K562 (cell line): ENCODE measurements at regions not wholly inside any gene's neighbourhood (a gene's known extent, or its start where the extent isn't known, plus 50 kb on each side); places are given as distances from the start of the nearest gene placed in this dataset.

Source experiments
- ATAC-seq: fragments of 200-7000 bp; cut with Tn5 transposase; 3 replicates; pipeline ENCODE4 v1.9.1; 2020; ENCODE audit warnings: moderate library complexity
- BruUV-seq: library from RNA; stranded (reverse); fragments of 400-500 nt; replicated peaks from 2 replicates; lab custom pipeline; 2021; lab: Mats Ljungman, UMichigan
- CTCF ChIA-PET: fragments of 300-600 bp; formaldehyde crosslinking; extraction: SDS; loops from one replicate; lab custom pipeline; 2021; ENCODE audit warnings: low intra/inter-chr PET ratio; lab: Yijun Ruan, JAX
- POLR2A ChIA-PET: fragments of 300-600, 350-650 bp; sonication (Branson Sonifier 250); formaldehyde crosslinking; extraction: SDS; loops from one replicate; lab custom pipeline; 2021; ENCODE audit warnings: antibody characterized with exemption, inconsistent platforms; lab: Yijun Ruan, JAX
- DNase-seq, 4 experiments: peaks; one replicate each; pipeline versions ENCODE4 v3.0.0 to v3.0.0-alpha.2; 2011 to 2018; ENCODE audit warnings: low spot score in 3 of 4, mixed read lengths in 3 of 4; ENCODE audit errors: extremely low read depth in 1 of 4
- FAIRE-seq: peaks from 2 replicates; lab custom pipeline; 2011; peaks lifted over from hg19 to GRCh38; lab: Jason Lieb, UNC
- H2AFZ ChIP-seq: 2 replicates; pipeline ENCODE4 v1.6.0; 2011; ENCODE audit warnings: low read depth, low read length, control low read depth, inconsistent platforms
- H3K27ac ChIP-seq: fragments of 200-600 bp; 3 replicates; pipeline ENCODE4 v1.8.0; 2011; ENCODE audit warnings: low read depth, mild to moderate bottlenecking, control low read depth, inconsistent platforms, low read length, moderate library complexity, mixed read lengths; ENCODE audit errors: extremely low read depth
- H3K27me3 ChIP-seq, 2 experiments: fragments of 300-600 bp in 1 of 2; 2 replicates in 1 of 2; 3 replicates in 1 of 2; pipeline versions ENCODE4 v1.6.0 to v1.8.0; 2011; ENCODE audit warnings: inconsistent platforms in 2 of 2, low read length in 2 of 2, mild to moderate bottlenecking in 1 of 2, mixed read lengths in 1 of 2, moderate library complexity in 1 of 2; ENCODE audit not compliant: control insufficient read depth in 2 of 2, insufficient read depth in 2 of 2
- H3K36me3 ChIP-seq: fragments of 300-600 bp; 3 replicates; pipeline ENCODE4 v1.8.0; 2011; ENCODE audit warnings: mild to moderate bottlenecking, low read length, inconsistent platforms; ENCODE audit not compliant: control insufficient read depth, insufficient read depth
- H3K4me1 ChIP-seq, 2 experiments: fragments of 200-600 bp in 1 of 2; replicated peaks in 1 of 2; 2 replicates in 1 of 2; 3 replicates in 1 of 2; pipeline versions ENCODE4 v1.5.1 to v1.8.0; 2011; ENCODE audit warnings: inconsistent platforms in 2 of 2, low read length in 2 of 2, mild to moderate bottlenecking in 1 of 2, mixed read lengths in 1 of 2, moderate library complexity in 1 of 2; ENCODE audit not compliant: control insufficient read depth in 2 of 2, insufficient read depth in 2 of 2
- H3K4me2 ChIP-seq: 2 replicates; pipeline ENCODE4 v1.6.1; 2011; ENCODE audit warnings: low read length, control low read depth, inconsistent platforms, mixed read lengths; ENCODE audit not compliant: insufficient read depth
- H3K4me3 ChIP-seq: fragments of 200-600 bp; sonication (generic), shearing (Covaris generic); 2 replicates; pipeline ENCODE4 v1.5.1; 2016; ENCODE audit warnings: control low read depth, inconsistent platforms
- H3K79me2 ChIP-seq: fragments of 200-600 bp; 3 replicates; pipeline ENCODE4 v1.8.0; 2011; ENCODE audit warnings: low read length, inconsistent platforms; ENCODE audit not compliant: control insufficient read depth, insufficient read depth
- H3K9ac ChIP-seq, 2 experiments: 2 replicates each; pipeline versions ENCODE4 v1.6.0 to v1.6.1; 2011; ENCODE audit warnings: low read depth in 2 of 2, low read length in 2 of 2, control low read depth in 1 of 2, inconsistent platforms in 1 of 2, mild to moderate bottlenecking in 1 of 2, mixed read lengths in 1 of 2; ENCODE audit not compliant: insufficient read depth in 1 of 2
- H3K9me1 ChIP-seq: one replicate; pipeline ENCODE4 v1.6.0; 2011; ENCODE audit warnings: inconsistent platforms, mild to moderate bottlenecking, low read length, moderate library complexity; ENCODE audit not compliant: control insufficient read depth, insufficient read depth
- H3K9me3 ChIP-seq: replicated peaks from 2 replicates; pipeline ENCODE4 v1.5.1; 2011; ENCODE audit warnings: low read depth, low read length, inconsistent platforms; ENCODE audit not compliant: control insufficient read depth, insufficient read depth
- H4K20me1 ChIP-seq: replicated peaks from 2 replicates; pipeline ENCODE4 v1.6.1; 2011; ENCODE audit warnings: low read length, inconsistent platforms, mixed read lengths; ENCODE audit not compliant: control insufficient read depth, insufficient read depth
- EHMT2 ChIP-seq: fragments of 450-650 bp; IDR thresholded peaks from 2 replicates; pipeline ENCODE4 v1.6.1; 2018; ENCODE audit warnings: antibody characterized with exemption
- FOXJ3 ChIP-seq: sonication (generic); formaldehyde crosslinking; IDR thresholded peaks from 2 replicates; pipeline ENCODE4 v1.4.0; 2020; ENCODE audit warnings: mild to moderate bottlenecking, missing genetic modification reagents
- HEY1 ChIP-seq: fragments of 250-450 bp; sonication (Bioruptor Pico); IDR thresholded peaks from 2 replicates; pipeline ENCODE4 v1.5.0; 2020; ENCODE audit warnings: mild to moderate bottlenecking, moderate library complexity, borderline replicate concordance
- MGA ChIP-seq: fragments of 450-650 bp; IDR thresholded peaks from 2 replicates; pipeline ENCODE4 v1.6.1; 2016; ENCODE audit warnings: mild to moderate bottlenecking, moderate library complexity
- OTX1 ChIP-seq: fragments of 450-650 bp; formaldehyde crosslinking; IDR thresholded peaks from 2 replicates; pipeline ENCODE4 v1.4.0; 2022; ENCODE audit warnings: mild to moderate bottlenecking
- PHB ChIP-seq: fragments of 250-450 bp; sonication (Bioruptor Pico); IDR thresholded peaks from 2 replicates; pipeline ENCODE4 v1.5.0; 2021
- PPARD ChIP-seq: fragments of 250-450 bp; sonication (Bioruptor Pico); IDR thresholded peaks from 2 replicates; pipeline ENCODE4 v1.8.0; 2022; ENCODE audit warnings: inconsistent platforms, mild to moderate bottlenecking, moderate library complexity
- RNF219 ChIP-seq: fragments of 250-450 bp; sonication (Bioruptor Pico); IDR thresholded peaks from 2 replicates; pipeline ENCODE4 v1.5.0; 2022; ENCODE audit warnings: mild to moderate bottlenecking
- TGIF2 ChIP-seq: sonication (generic); formaldehyde crosslinking; IDR thresholded peaks from 2 replicates; pipeline ENCODE4 v1.8.1; 2022; ENCODE audit warnings: mild to moderate bottlenecking, missing genetic modification reagents, moderate library complexity
- WGBS: fragments of 100-300 bp; shearing (Covaris generic); methylation state at CpG from one replicate; pipeline ENCODE4 v1.1.6; 2016; ENCODE audit warnings: low coverage, mixed read lengths; ENCODE audit not compliant: insufficient coverage; ENCODE audit errors: missing lambda C conversion rate; 5-methylcytosine and 5-hydroxymethylcytosine counted together
- in situ Hi-C: fragments of 300-500 bp; cut with MboI; formaldehyde crosslinking; loops from 4 replicates; pipeline ENCODE4 v1.15.0; 2018; ENCODE audit warnings: inconsistent platforms, mixed read lengths
- intact Hi-C: fragments of 100-400 bp; cut with micrococcal nuclease; formaldehyde crosslinking; loops from 2 replicates; pipeline ENCODE4 v1.14.2; 2022

GRCh38 chr2:144671695-144672455 lies 152.0 kb upstream of the ZEB2 start:
- Histone ChIP-seq H4K20me1 (no peaks in the 10 kb centered on the region), H3K9ac (no peak overlapping the region), H3K27ac (no peak overlapping the region; the same call in 2 of the 3 replicates), H2AFZ (peak overlapping the region; percentile 85), H3K9me1 (no peaks in the 10 kb centered on the region), H3K4me1 (no peaks in the 10 kb centered on the region; a peak in 1 of 5 replicates), H3K79me2 (no peaks in the 10 kb centered on the region), H3K4me2 (no peak overlapping the region), H3K36me3 (no peaks in the 10 kb centered on the region), H3K27me3 (no peaks in the 10 kb centered on the region), H3K4me3 (no peak overlapping the region), H3K9me3 (no peaks in the 10 kb centered on the region)
- DNase-seq (peak in 1 of 4 experiments; percentile 30), ATAC-seq (peak; percentile 70), FAIRE-seq (no peak)
- POLR2A ChIA-PET: no interaction called here
- intact Hi-C loops: no loop called here
- BruUV-seq: no TSS peak
- WGBS: 65% methylated on average over 4 of the region's 4 CpGs
- CTCF ChIA-PET: no interaction called here
- in situ Hi-C loops: no loop called here
- TF ChIP-seq FOXJ3 (CRISPR knock-in tag) (no peak), TGIF2 (CRISPR knock-in tag) (no peak), PPARD (CRISPR knock-in tag) (no peak), RNF219 (CRISPR knock-in tag) (no peak), EHMT2 (0 out of 2 replicates have a peak, but pooled peaks have one; percentile 8), HEY1 (CRISPR knock-in tag) (no peak), PHB (CRISPR knock-in tag) (no peak), OTX1 (CRISPR knock-in tag) (0 out of 2 replicates have a peak, but pooled peaks have one; percentile 34), MGA (0 out of 2 replicates have a peak, but pooled peaks have one; percentile 21)
